ENCODE measurements at regions not wholly inside any gene's neighbourhood (a gene's known extent, or its start where the extent isn't known, plus 50 kb on each side); places are given as distances from the start of the nearest gene placed in this dataset.

- no peak for DNase-seq (ENCODE audit: low read depth)
- TF ChIP-seq CTCF (IDR thresholded peaks at IDR 0.05; ENCODE audit: insufficient read depth, low read length, severe bottlenecking) = no peak
- H3K4me3 ChIP-seq (ENCODE audit: low read depth, low read length) = no peak overlapping the region
- no peaks in the 10 kb centered on the region for H3K36me3 ChIP-seq (ENCODE audit: control insufficient read depth, insufficient read depth, low read length)
- FAIRE-seq = no peak
- no peaks in the 10 kb centered on the region for H3K27me3 ChIP-seq (ENCODE audit: control insufficient read depth, insufficient read depth, low read length)
Observed at GRCh38 chr22:48872271-48873190, 955.1 kb downstream of the BRD1 start.

GRCh38 chr22:48871176-48871840 lies 956.4 kb downstream of the BRD1 start:
- no peak for FAIRE-seq
- Histone ChIP-seq H3K4me3 (ENCODE audit: low read depth, low read length) (no peak overlapping the region), H3K27me3 (ENCODE audit: control insufficient read depth, insufficient read depth, low read length) (no peaks in the 10 kb centered on the region), H3K36me3 (ENCODE audit: control insufficient read depth, insufficient read depth, low read length) (no peaks in the 10 kb centered on the region)
- TF ChIP-seq CTCF (IDR thresholded peaks at IDR 0.05; ENCODE audit: insufficient read depth, low read length, severe bottlenecking) = no peak
- DNase-seq (ENCODE audit: low read depth) = no peak

DNA sequence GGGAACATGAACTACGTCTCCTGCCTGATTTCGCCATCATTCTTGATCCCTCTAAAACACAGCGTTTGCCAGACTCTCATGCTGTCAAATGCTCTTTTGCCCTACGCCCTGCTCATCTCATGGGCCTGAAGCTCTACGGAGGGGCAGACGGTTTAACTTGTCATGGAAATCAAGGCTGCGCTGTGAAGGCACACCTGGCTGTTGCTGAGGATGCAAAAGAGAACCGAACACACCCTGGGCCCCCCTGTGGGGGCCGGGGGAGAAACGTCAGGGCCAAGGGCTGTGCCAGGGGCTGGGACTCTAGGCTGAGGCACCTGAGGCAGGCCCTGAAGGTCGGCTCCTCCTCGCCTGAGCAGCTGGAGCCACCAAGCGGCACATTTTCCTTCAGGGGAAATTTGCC lies 957.2 kb downstream of the BRD1 start:
- no peaks in the 10 kb centered on the region for H3K36me3 ChIP-seq (ENCODE audit: control insufficient read depth, insufficient read depth, low read length)
- H3K4me3 ChIP-seq (ENCODE audit: low read depth, low read length) = no peak overlapping the region
- H3K27me3 ChIP-seq (ENCODE audit: control insufficient read depth, insufficient read depth, low read length) = no peaks in the 10 kb centered on the region
- FAIRE-seq = no peak
- DNase-seq (ENCODE audit: low read depth) = no peak
- TF ChIP-seq CTCF (IDR thresholded peaks at IDR 0.05; ENCODE audit: insufficient read depth, low read length, severe bottlenecking) = no peak

GRCh38 chr22:48869788-48870187 lies 957.9 kb downstream of the BRD1 start:
- Histone ChIP-seq H3K4me3 (ENCODE audit: low read depth, low read length) (no peak overlapping the region), H3K36me3 (ENCODE audit: control insufficient read depth, insufficient read depth, low read length) (no peaks in the 10 kb centered on the region), H3K27me3 (ENCODE audit: control insufficient read depth, insufficient read depth, low read length) (no peaks in the 10 kb centered on the region)
- no peak for TF ChIP-seq CTCF (IDR thresholded peaks at IDR 0.05; ENCODE audit: insufficient read depth, low read length, severe bottlenecking)
- FAIRE-seq = no peak
- DNase-seq (ENCODE audit: low read depth) = no peak

GRCh38 chr22:48869161-48869560 lies 958.5 kb downstream of the BRD1 start:
- DNase-seq (ENCODE audit: low read depth) (no peak), FAIRE-seq (no peak)
- no peak for TF ChIP-seq CTCF (IDR thresholded peaks at IDR 0.05; ENCODE audit: insufficient read depth, low read length, severe bottlenecking)
- Histone ChIP-seq H3K27me3 (ENCODE audit: control insufficient read depth, insufficient read depth, low read length) (no peaks in the 10 kb centered on the region), H3K36me3 (ENCODE audit: control insufficient read depth, insufficient read depth, low read length) (no peaks in the 10 kb centered on the region), H3K4me3 (ENCODE audit: low read depth, low read length) (no peak overlapping the region)

Measured in bronchial epithelial cell (primary cell).